Rectal smooth muscle tissue (tissue), 1 donor: ENCODE measurements at regions not wholly inside any gene's neighbourhood (a gene's known extent, or its start where the extent isn't known, plus 50 kb on each side); places are given as distances from the start of the nearest gene placed in this dataset.
A peak's percentile ranks its signal among the peaks of the same experiment; 100 is the strongest.

Source experiments
- H3K27ac ChIP-seq: one replicate; pipeline ENCODE4 v1.7.0; 2013; ENCODE audit warnings: low read depth, low read length, inconsistent platforms
- H3K27me3 ChIP-seq: one replicate; pipeline ENCODE4 v1.7.0; 2013; ENCODE audit warnings: low read length; ENCODE audit not compliant: control insufficient read depth, insufficient read depth
- H3K36me3 ChIP-seq: one replicate; pipeline ENCODE4 v1.7.0; 2013; ENCODE audit warnings: low read length; ENCODE audit not compliant: control insufficient read depth, insufficient read depth
- H3K4me1 ChIP-seq: one replicate; pipeline ENCODE4 v1.7.0; 2013; ENCODE audit warnings: low read length; ENCODE audit not compliant: control insufficient read depth, insufficient read depth
- H3K4me3 ChIP-seq: one replicate; pipeline ENCODE4 v1.7.0; 2013; ENCODE audit warnings: low read length
- H3K9ac ChIP-seq: one replicate; pipeline ENCODE4 v1.7.0; 2013; ENCODE audit warnings: low read length

GRCh38 chr6:158877716-158878115 lies 58.5 kb upstream of the EZR start:
- Histone ChIP-seq H3K27ac (no peak overlapping the region), H3K9ac (no peak overlapping the region), H3K36me3 (no peaks in the 10 kb centered on the region), H3K4me3 (no peak overlapping the region), H3K27me3 (no peaks in the 10 kb centered on the region), H3K4me1 (no peaks in the 10 kb centered on the region)

- no peak overlapping the region for H3K9ac ChIP-seq
- no peaks in the 10 kb centered on the region for H3K27me3 ChIP-seq
- no peak overlapping the region for H3K4me3 ChIP-seq
- no peaks in the 10 kb centered on the region for H3K4me1 ChIP-seq
- H3K36me3 ChIP-seq: no peaks in the 10 kb centered on the region
- no peak overlapping the region for H3K27ac ChIP-seq
Observed at GRCh38 chr6:158876886-158877285, 57.7 kb upstream of the EZR start.

GRCh38 chr6:158870649-158870957 lies 51.4 kb upstream of the EZR start:
- no peaks in the 10 kb centered on the region for H3K27me3 ChIP-seq
- no peak overlapping the region for H3K27ac ChIP-seq
- H3K36me3 ChIP-seq: no peaks in the 10 kb centered on the region
- H3K9ac ChIP-seq: no peak overlapping the region
- no peaks in the 10 kb centered on the region for H3K4me1 ChIP-seq
- H3K4me3 ChIP-seq: no peak overlapping the region

- Histone ChIP-seq H3K27ac (peak overlapping the region; percentile 67), H3K27me3 (no peaks in the 10 kb centered on the region), H3K9ac (peak overlapping the region; percentile 75), H3K4me3 (peak overlapping the region; percentile 82), H3K36me3 (no peaks in the 10 kb centered on the region), H3K4me1 (no peaks in the 10 kb centered on the region)
Observed at GRCh38 chr6:158869826-158870648, 50.9 kb upstream of the EZR start.

GRCh38 chr6:158868890-158869825 lies 50.0 kb upstream of the EZR start:
- no peaks in the 10 kb centered on the region for H3K36me3 ChIP-seq
- no peaks in the 10 kb centered on the region for H3K4me1 ChIP-seq
- peak overlapping the region; percentile 52 for H3K4me3 ChIP-seq
- peak overlapping the region; percentile 67 for H3K27ac ChIP-seq
- H3K27me3 ChIP-seq: no peaks in the 10 kb centered on the region
- peak overlapping the region; percentile 7 for H3K9ac ChIP-seq
